NCI-H2107 treated with DMSO at 0.1 percent for 48 hours (cell line): ENCODE measurements at regions not wholly inside any gene's neighbourhood (a gene's known extent, or its start where the extent isn't known, plus 50 kb on each side); places are given as distances from the start of the nearest gene placed in this dataset.

Experiments
- DNase-seq: peaks from one replicate; lab custom pipeline; 2025; ENCODE audit not compliant: unreplicated experiment; lab: John Stamatoyannopoulos, UW

- no peak for DNase-seq
Measured at GRCh38 chr4:188534297-188534696, 395.1 kb downstream of the TRIML1 start.

- DNase-seq = no peak
Measured at GRCh38 chr4:188534917-188535316, 395.7 kb downstream of the TRIML1 start.

- DNase-seq = no peak
Measured at GRCh38 chr4:188536826-188537225, 397.6 kb downstream of the TRIML1 start.

- DNase-seq = no peak
Measured at GRCh38 chr4:188550296-188550695, 411.1 kb downstream of the TRIML1 start.

GRCh38 chr4:188551156-188551555 lies 411.9 kb downstream of the TRIML1 start:
- DNase-seq = no peak

GRCh38 chr4:188552741-188553275 lies 413.6 kb downstream of the TRIML1 start:
- DNase-seq = no peak

GRCh38 chr4:188554413-188554812 lies 415.2 kb downstream of the TRIML1 start:
- DNase-seq = no peak

GRCh38 chr4:188573104-188573503 lies 433.9 kb downstream of the TRIML1 start:
- DNase-seq = no peak

- DNase-seq = no peak
Measured at GRCh38 chr4:188578657-188579056, 439.4 kb downstream of the TRIML1 start.

GRCh38 chr4:188596021-188596420 lies 456.8 kb downstream of the TRIML1 start:
- no peak for DNase-seq

- DNase-seq = no peak
Measured at GRCh38 chr4:188603646-188604045, 464.4 kb downstream of the TRIML1 start.

- DNase-seq = no peak
Measured at GRCh38 chr4:188606635-188607034, 467.4 kb downstream of the TRIML1 start.

- DNase-seq = no peak
Measured at GRCh38 chr4:188611143-188611542, 471.9 kb downstream of the TRIML1 start.

- no peak for DNase-seq
Measured at GRCh38 chr4:188612659-188613058, 473.4 kb downstream of the TRIML1 start.

GRCh38 chr4:188613976-188614375 lies 474.7 kb downstream of the TRIML1 start:
- no peak for DNase-seq

- DNase-seq = no peak
Measured at GRCh38 chr4:188619456-188620149, 480.4 kb downstream of the TRIML1 start.

GRCh38 chr4:188620608-188621007 lies 481.4 kb downstream of the TRIML1 start:
- DNase-seq = no peak

GRCh38 chr4:188623314-188623854 lies 484.1 kb downstream of the TRIML1 start:
- no peak for DNase-seq

- DNase-seq = no peak
Measured at GRCh38 chr4:188624370-188624769, 485.1 kb downstream of the TRIML1 start.

- DNase-seq = no peak
Measured at GRCh38 chr4:188627892-188628291, 488.7 kb downstream of the TRIML1 start.

- no peak for DNase-seq
Measured at GRCh38 chr4:188639479-188640100, 500.3 kb downstream of the TRIML1 start.

- no peak for DNase-seq
Measured at GRCh38 chr4:188647820-188648370, 508.7 kb downstream of the TRIML1 start.
